HG03565 (cell line): ENCODE measurements at regions not wholly inside any gene's neighbourhood (a gene's known extent, or its start where the extent isn't known, plus 50 kb on each side); places are given as distances from the start of the nearest gene placed in this dataset.
"Not testable (repeated sequence)": the region's sequence is repeated elsewhere in the genome, so short reads cannot be mapped to it uniquely, and the experiment has no call there.

Experiments used
- ATAC-seq: cut with Tn5 transposase; IDR thresholded peaks from one replicate; pipeline ENCODE4 v1.9.1; 2021; ENCODE audit warnings: mild to moderate bottlenecking, moderate library complexity; ENCODE audit not compliant: unreplicated experiment

- ATAC-seq, result no peak
Measured at GRCh38 chr11:129631201-129631600, 184.4 kb upstream of the TMEM45B start.

GRCh38 chr11:129636926-129637325 is 178.7 kb upstream of the TMEM45B start:
- ATAC-seq, result no peak

DNA sequence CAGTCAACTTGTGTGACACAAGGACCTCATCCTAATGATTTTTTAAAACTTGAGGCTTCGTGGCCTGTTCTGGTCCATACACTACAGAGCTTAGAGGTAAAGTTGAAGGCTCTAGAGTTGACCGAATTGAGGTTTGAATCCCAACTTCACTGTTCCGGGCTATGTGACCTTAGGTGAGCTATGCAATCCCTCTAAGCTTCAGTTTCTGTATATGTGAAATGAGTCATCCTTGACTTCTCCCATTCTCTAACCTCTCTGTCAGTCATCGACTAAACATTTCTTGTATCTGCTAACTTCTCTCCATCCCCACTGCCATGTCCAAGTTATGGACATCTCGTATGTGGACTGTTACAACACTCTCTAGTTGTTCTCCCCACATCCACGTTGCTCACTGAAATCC is 178.2 kb upstream of the TMEM45B start:
- no peak for ATAC-seq

DNA sequence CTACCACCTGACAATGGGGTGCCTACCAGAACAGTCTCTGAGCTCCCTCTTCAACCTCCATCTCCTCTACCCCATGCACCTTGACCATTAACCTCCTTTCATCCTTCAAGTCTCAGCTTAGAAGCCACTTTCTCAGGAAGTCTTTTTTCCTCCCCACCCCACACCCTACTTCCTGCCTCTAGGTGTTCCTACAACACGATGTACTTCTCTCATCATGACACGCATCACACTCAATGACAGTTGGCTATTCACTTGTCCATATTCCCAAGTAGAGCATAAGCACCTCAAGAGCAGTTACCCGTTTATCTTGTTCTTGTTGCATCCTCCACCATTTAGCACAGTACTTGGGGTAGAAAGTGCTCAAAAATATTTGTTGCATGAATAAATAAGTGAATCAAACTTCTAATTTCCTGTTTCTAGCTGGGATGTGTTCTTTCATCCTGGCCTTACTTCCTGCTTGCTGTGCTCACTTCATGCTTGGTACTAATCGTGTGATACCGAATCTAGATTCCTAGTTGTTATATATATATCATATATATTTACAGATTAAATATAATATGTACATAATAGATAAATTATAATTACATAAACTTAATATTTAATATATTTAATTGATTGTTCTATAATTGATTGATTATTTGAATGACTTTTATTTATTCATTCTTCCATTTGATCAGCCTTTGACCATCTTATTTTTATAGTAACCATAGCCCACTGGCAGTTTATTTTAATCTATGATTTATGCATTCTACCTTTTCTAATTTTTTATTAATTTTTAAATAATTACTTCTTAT is 177.5 kb upstream of the TMEM45B start:
- ATAC-seq, result no peak

- no peak for ATAC-seq
Measured at GRCh38 chr11:129639300-129639699, 176.3 kb upstream of the TMEM45B start.

GRCh38 chr11:129640671-129641070 is 175.0 kb upstream of the TMEM45B start:
- ATAC-seq, result no peak

- no peak for ATAC-seq
Measured at GRCh38 chr11:129643031-129643721, 172.5 kb upstream of the TMEM45B start.

DNA sequence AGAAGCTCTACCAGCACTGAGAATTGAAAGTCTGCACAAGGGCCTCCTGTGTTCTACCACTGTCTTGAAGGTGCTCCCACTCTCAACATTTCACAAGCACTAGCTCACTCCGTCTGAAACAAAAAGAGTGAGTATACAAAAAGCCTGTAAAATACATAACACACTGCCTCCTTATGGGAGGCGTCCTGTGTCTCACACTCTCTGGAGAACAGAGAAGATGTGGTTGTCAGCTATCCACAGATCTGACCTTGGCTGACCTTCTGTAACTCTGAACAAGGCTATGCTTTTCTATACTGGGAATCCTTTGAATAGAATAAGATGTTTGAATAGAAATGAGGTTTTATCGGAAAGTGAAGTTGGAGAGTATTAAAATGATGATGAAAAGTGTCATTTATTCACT is 171.3 kb upstream of the TMEM45B start:
- no peak for ATAC-seq

- ATAC-seq, result no peak
Measured at GRCh38 chr11:129645943-129646342, 169.7 kb upstream of the TMEM45B start.

DNA sequence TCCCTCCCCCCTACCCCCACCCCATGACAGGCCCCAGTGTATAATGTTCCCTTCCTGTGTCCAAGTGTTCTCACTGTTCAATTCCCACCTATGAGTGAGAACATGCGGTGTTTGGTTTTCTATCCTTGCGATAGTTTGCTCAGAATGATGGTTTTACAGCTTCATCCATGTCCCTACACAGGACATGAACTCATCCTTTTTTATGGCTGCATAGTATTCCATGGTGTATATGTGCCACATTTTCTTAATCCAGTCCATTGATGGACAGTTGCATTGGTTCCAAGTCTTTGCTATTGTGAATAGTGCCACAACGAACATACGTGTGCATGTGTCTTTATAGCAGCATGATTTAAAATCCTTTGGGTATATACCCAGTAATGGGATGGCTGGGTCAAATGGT is 165.6 kb upstream of the TMEM45B start:
- ATAC-seq, result not testable (repeated sequence)

GRCh38 chr11:129652835-129653234 is 162.8 kb upstream of the TMEM45B start:
- no peak for ATAC-seq

GRCh38 chr11:129655247-129655832 is 160.3 kb upstream of the TMEM45B start:
- no peak for ATAC-seq

- no peak for ATAC-seq
Measured at GRCh38 chr11:129657866-129658525, 157.7 kb upstream of the TMEM45B start.

- ATAC-seq, result no peak
Measured at GRCh38 chr11:129658526-129658867, 157.2 kb upstream of the TMEM45B start.

- no peak for ATAC-seq
Measured at GRCh38 chr11:129680907-129681306, 134.7 kb upstream of the TMEM45B start.

DNA sequence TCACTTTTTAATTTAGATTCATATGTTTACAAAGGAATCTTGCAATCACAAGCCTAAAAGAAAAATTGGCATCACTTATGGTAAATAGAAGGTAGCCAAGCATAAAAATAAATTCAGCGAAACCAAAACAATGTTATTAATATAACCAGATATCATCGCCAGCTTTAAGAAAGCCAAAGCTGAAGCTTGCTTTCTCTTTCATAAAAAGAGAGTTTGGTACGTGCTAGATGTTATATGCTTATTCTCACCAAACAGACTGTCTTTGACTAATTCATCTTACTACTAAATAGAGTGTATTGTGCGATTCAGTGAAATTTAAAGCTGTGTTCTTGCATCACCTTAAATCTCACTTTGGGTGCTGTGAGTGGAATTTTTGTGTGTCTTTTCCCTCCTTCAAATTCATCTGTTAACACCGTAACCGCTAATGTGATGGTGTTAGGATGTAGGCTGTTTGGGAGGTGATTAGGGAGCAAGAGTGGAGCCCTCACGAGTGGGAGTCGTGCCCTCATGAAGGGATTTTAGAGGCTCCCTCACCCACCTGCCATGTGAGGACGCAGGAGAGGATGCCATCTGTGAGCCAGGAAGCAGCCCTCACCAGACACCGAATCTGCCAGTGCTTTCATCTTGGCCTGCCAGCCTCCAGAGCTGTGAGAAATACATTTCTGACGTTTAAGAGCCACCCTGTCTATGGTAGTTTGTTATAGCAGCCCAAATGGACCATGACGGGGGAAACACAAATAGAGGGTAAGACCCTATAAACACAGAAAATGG is 134.1 kb upstream of the TMEM45B start:
- no peak for ATAC-seq

DNA sequence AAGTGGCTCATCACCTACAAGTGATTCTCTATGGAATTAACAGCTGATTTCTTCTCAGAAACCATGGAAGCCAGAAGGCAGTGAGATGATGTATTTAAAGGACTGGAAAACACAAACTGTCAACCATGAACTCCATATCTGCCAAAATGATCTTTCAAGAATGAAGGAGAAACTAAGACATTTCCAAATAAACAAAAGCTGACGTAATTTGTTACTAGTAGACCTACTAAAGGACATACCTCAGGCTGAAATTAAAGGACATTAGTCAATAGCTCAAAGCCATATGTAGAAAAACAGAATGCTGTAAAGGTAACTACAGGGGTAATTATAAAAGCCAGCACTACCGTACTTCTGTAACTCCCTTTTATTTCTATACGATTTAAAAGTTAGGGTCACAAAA is 129.4 kb upstream of the TMEM45B start:
- ATAC-seq, result no peak

DNA sequence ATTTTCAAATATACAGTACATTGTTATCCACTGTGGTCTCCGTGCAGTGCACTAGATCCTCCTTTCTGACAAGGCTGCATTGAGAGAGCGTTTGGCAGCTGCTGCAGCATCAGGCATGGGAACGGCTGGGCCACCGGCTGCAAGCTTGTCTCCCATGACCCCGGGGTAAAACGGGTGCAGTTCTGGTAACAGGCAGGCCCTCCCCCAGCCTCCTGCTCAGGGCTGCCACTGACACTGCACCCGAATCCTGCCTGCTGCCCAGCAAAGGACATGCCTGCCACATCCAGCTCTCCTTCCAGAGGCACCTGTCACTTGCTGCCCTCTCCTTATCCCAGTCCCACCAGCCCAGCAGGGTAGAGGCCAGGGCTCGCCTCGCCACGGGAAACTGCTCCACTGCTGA is 124.5 kb upstream of the TMEM45B start:
- ATAC-seq, result no peak

- no peak for ATAC-seq
Measured at GRCh38 chr11:129694538-129694937, 121.1 kb upstream of the TMEM45B start.

DNA sequence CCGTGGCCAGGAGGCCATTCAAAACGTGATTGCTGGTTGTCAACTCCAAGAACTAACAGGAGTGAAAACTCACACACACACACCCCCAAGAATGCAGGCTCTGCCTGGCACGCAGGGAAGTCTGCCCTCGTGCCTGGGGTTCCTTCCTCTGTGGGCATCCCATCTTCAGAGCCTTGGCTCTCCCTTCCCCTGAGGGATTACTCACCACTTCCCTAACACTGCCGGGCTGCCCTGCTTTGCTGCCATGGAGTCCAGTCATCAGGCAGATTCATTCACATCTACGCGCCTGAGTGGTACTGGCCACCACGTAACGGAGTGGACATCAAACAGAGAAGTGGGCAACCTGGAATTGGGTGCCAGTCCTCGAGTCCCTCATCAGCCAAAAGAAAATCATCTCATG is 120.7 kb upstream of the TMEM45B start:
- no peak for ATAC-seq
